ENCODE measurements at regions not wholly inside any gene's neighbourhood (a gene's known extent, or its start where the extent isn't known, plus 50 kb on each side); places are given as distances from the start of the nearest gene placed in this dataset.

DNA sequence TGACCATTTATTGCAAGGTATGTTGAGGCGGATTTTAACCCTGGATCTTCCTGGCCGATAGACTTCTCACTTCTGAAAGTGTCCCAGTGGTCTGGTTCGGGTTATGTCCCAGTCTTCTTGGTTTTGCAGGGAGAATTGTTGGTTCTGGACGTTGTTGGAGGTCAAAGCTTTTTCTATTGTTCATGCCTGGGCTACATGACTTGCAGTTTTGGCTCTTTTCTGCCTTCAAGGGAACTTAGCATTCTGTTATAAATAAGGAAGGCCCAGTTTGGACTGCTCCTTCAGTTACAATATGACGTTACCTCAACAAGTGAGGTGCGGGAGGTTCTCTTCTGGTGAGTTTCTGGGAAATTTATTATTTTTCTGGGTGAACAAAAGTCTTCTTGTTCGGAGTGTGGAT is 614.3 kb downstream of the DIPK2A start:
- H3K27ac ChIP-seq (ENCODE audit: low read depth, low read length, poor library complexity, severe bottlenecking) = no peak overlapping the region
- DNase-seq (ENCODE audit: low spot score) = no peak
- no peaks in the 10 kb centered on the region for H3K9me3 ChIP-seq (ENCODE audit: low read depth, low read length, poor library complexity, severe bottlenecking)
- H3K36me3 ChIP-seq (ENCODE audit: insufficient read depth, low read length, poor library complexity, severe bottlenecking) = no peaks in the 10 kb centered on the region
- no peaks in the 10 kb centered on the region for H3K27me3 ChIP-seq (replicated peaks; ENCODE audit: insufficient read depth, low read depth, low read length, poor library complexity)
- BruUV-seq (replicated peaks) = no TSS peak
- H3K4me1 ChIP-seq (ENCODE audit: insufficient read depth, low read length, poor library complexity, severe bottlenecking) = no peaks in the 10 kb centered on the region
- intact Hi-C loops (cut with micrococcal nuclease; ENCODE audit: unreplicated experiment) = no loop called here
- POLR2A ChIA-PET (ENCODE audit: low non-redundant PET) = no interaction called here
- TF ChIP-seq, protein P1, sequence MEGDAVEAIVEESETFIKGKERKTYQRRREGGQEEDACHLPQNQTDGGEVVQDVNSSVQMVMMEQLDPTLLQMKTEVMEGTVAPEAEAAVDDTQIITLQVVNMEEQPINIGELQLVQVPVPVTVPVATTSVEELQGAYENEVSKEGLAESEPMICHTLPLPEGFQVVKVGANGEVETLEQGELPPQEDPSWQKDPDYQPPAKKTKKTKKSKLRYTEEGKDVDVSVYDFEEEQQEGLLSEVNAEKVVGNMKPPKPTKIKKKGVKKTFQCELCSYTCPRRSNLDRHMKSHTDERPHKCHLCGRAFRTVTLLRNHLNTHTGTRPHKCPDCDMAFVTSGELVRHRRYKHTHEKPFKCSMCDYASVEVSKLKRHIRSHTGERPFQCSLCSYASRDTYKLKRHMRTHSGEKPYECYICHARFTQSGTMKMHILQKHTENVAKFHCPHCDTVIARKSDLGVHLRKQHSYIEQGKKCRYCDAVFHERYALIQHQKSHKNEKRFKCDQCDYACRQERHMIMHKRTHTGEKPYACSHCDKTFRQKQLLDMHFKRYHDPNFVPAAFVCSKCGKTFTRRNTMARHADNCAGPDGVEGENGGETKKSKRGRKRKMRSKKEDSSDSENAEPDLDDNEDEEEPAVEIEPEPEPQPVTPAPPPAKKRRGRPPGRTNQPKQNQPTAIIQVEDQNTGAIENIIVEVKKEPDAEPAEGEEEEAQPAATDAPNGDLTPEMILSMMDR (conservative IDR thresholded peaks at IDR 0.05; ENCODE audit: low read depth, low read length) = no peak
- TF ChIP-seq EZH2 (IDR thresholded peaks at IDR 0.05; ENCODE audit: borderline replicate concordance, low read depth, low read length, poor library complexity, severe bottlenecking) = no peak
- H3K4me3 ChIP-seq (ENCODE audit: low read depth, low read length, poor library complexity, severe bottlenecking) = no peak overlapping the region
- CTCF ChIA-PET = no interaction called here

GRCh38 chr3:144586382-144586781 is 614.8 kb downstream of the DIPK2A start:
- no peaks in the 10 kb centered on the region for H3K9me3 ChIP-seq (ENCODE audit: low read depth, low read length, poor library complexity, severe bottlenecking)
- no peaks in the 10 kb centered on the region for H3K36me3 ChIP-seq (ENCODE audit: insufficient read depth, low read length, poor library complexity, severe bottlenecking)
- DNase-seq (ENCODE audit: low spot score) = peak; percentile 16
- POLR2A ChIA-PET (ENCODE audit: low non-redundant PET) = no interaction called here
- no peaks in the 10 kb centered on the region for H3K4me1 ChIP-seq (ENCODE audit: insufficient read depth, low read length, poor library complexity, severe bottlenecking)
- no TSS peak for BruUV-seq (replicated peaks)
- no peak overlapping the region for H3K4me3 ChIP-seq (ENCODE audit: low read depth, low read length, poor library complexity, severe bottlenecking)
- CTCF ChIA-PET = no interaction called here
- H3K27me3 ChIP-seq (replicated peaks; ENCODE audit: insufficient read depth, low read depth, low read length, poor library complexity) = no peaks in the 10 kb centered on the region
- TF ChIP-seq, protein P1 (conservative IDR thresholded peaks at IDR 0.05; ENCODE audit: low read depth, low read length) = no peak
- no peak for TF ChIP-seq EZH2 (IDR thresholded peaks at IDR 0.05; ENCODE audit: borderline replicate concordance, low read depth, low read length, poor library complexity, severe bottlenecking)
- no peak overlapping the region for H3K27ac ChIP-seq (ENCODE audit: low read depth, low read length, poor library complexity, severe bottlenecking)
- intact Hi-C loops (cut with micrococcal nuclease; ENCODE audit: unreplicated experiment) = no loop called here

GRCh38 chr3:144590854-144591253 is 619.2 kb downstream of the DIPK2A start:
- intact Hi-C loops (cut with micrococcal nuclease; ENCODE audit: unreplicated experiment) = loop anchor here (10.0 kb wide), 1 partner anchor 616 kb away; the partner anchor contains the start of gene DIPK2A
- ChIA-PET CTCF (no interaction called here), POLR2A (ENCODE audit: low non-redundant PET) (interaction anchor here (0.6 kb wide), 1 partner anchor 1574 kb away, joined by 3 read pairs; no protein-coding TSS in a partner anchor)
- Histone ChIP-seq H3K9me3 (ENCODE audit: low read depth, low read length, poor library complexity, severe bottlenecking) (no peaks in the 10 kb centered on the region), H3K27ac (ENCODE audit: low read depth, low read length, poor library complexity, severe bottlenecking) (peak overlapping the region; percentile 3), H3K36me3 (ENCODE audit: insufficient read depth, low read length, poor library complexity, severe bottlenecking) (no peaks in the 10 kb centered on the region), H3K4me3 (ENCODE audit: low read depth, low read length, poor library complexity, severe bottlenecking) (no peak overlapping the region), H3K27me3 (replicated peaks; ENCODE audit: insufficient read depth, low read depth, low read length, poor library complexity) (no peaks in the 10 kb centered on the region), H3K4me1 (ENCODE audit: insufficient read depth, low read length, poor library complexity, severe bottlenecking) (peaks cover 3% of the 10 kb centered on the region)
- no peak for TF ChIP-seq EZH2 (IDR thresholded peaks at IDR 0.05; ENCODE audit: borderline replicate concordance, low read depth, low read length, poor library complexity, severe bottlenecking)
- TF ChIP-seq, protein P1 (conservative IDR thresholded peaks at IDR 0.05; ENCODE audit: low read depth, low read length) = no peak
- peak; percentile 76 for DNase-seq (ENCODE audit: low spot score)
- no TSS peak for BruUV-seq (replicated peaks)

Data from A673 (cell line).